GM12891 (cell line): ENCODE measurements at regions not wholly inside any gene's neighbourhood (a gene's known extent, or its start where the extent isn't known, plus 50 kb on each side); places are given as distances from the start of the nearest gene placed in this dataset.

Experiments
- POLR2A ChIP-seq: IDR thresholded peaks from 2 replicates; pipeline ENCODE4 v1.6.1; 2011; ENCODE audit warnings: low read depth, low read length, control low read depth
- TAF1 ChIP-seq: IDR thresholded peaks from 2 replicates; pipeline ENCODE4 v1.6.1; 2011; ENCODE audit warnings: low read depth, low read length, control low read depth

DNA sequence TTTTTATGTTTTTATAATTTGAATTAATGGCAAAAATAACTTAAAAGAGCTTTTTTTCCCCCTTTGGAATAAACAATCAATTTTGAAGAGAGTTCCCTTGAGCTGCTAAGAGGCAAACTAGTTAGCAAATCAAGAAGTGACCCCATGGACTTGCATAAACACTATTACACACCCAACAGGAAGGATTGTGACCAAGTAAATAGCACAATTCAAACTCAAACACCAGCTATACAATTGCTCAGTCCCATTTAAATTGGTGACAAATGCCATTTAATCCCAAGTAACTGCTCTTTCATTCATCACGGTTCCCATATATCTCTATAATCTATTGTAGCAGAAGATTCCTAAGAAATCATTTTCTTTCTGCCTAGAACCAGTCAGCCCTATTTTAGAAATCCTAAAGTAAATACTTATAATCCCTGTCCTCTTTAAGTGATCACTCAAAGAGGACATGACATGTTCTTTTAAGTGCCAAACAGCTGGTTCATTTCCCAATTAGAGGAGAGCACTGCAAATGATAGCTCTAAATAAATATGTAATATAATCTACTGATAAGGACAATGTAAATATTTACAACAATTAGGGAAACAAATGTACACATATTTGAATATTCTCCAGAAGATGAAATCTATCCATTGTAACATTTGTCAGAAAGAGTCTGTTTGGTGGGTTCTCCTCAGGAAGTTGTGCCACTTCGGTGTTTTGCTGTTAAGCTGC, 137.8 kb upstream of the ADAMTS9 start:
- TF ChIP-seq POLR2A = no peak
- TF ChIP-seq TAF1 = no peak
